ENCODE measurements at regions not wholly inside any gene's neighbourhood (a gene's known extent, or its start where the extent isn't known, plus 50 kb on each side); places are given as distances from the start of the nearest gene placed in this dataset.

DNA sequence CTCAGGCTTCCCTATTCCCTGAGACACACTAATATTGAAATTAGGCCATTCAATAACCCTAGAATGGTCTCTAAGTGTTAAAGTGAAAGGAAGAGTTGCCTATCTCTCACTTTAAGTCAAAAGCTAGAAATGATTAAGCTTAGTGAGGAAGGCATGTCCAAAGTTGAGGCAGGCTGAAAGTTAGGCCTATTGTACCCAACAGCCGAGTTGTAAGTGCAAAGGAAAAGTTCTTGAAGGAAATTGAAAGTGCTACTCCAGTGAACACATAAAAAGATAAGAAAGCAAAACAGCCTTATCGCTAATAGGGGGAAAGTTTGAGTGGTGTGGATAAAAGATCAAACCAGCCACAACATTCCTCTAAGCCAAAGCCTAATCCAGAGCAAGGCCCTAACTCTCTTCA lies 117.9 kb upstream of the SPATA12 start:
- Mint-ChIP-seq H3K36me3 (peaks cover 13% of the 10 kb centered on the region), H3K27me3 (ENCODE audit: low read depth) (peaks cover 2% of the 10 kb centered on the region), H3K9me3 (peaks cover 18% of the 10 kb centered on the region), H3K4me1 (peaks cover 35% of the 10 kb centered on the region), H3K27ac (no peak overlapping the region), H3K4me3 (no peak overlapping the region)
- TF ChIP-seq, protein P1, sequence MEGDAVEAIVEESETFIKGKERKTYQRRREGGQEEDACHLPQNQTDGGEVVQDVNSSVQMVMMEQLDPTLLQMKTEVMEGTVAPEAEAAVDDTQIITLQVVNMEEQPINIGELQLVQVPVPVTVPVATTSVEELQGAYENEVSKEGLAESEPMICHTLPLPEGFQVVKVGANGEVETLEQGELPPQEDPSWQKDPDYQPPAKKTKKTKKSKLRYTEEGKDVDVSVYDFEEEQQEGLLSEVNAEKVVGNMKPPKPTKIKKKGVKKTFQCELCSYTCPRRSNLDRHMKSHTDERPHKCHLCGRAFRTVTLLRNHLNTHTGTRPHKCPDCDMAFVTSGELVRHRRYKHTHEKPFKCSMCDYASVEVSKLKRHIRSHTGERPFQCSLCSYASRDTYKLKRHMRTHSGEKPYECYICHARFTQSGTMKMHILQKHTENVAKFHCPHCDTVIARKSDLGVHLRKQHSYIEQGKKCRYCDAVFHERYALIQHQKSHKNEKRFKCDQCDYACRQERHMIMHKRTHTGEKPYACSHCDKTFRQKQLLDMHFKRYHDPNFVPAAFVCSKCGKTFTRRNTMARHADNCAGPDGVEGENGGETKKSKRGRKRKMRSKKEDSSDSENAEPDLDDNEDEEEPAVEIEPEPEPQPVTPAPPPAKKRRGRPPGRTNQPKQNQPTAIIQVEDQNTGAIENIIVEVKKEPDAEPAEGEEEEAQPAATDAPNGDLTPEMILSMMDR (IDR thresholded peaks at IDR 0.05; ENCODE audit: unreplicated experiment), result no peak
- DNase-seq (ENCODE audit: low spot score in 2 of 2, unreplicated experiment in 2 of 2), result no peak

DNA sequence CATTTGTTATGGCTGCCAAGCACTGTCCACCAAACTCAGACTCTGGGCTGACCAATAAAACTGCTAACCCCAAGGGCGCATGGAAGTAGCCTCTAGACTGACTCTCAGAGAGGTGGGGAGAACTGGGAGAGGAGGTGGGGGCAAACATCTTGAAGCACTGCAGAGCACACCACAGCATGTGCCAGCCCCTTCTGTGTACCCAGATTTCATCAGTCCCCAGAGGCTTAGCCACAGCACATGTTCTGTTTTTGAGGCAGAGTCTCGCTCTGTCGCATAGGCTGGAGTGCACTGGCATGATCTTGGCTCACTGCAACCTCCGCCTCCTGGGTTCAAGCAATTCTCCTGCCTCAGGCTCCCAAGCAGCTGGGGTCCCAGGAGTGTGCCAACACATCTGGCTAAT lies 119.5 kb upstream of the SPATA12 start:
- H3K27ac Mint-ChIP-seq, result no peak overlapping the region
- peaks cover 5% of the 10 kb centered on the region for H3K9me3 Mint-ChIP-seq
- no peak for DNase-seq (ENCODE audit: low spot score in 2 of 2, unreplicated experiment in 2 of 2)
- H3K27me3 Mint-ChIP-seq (ENCODE audit: low read depth), result peaks cover 2% of the 10 kb centered on the region
- TF ChIP-seq, protein P1 (IDR thresholded peaks at IDR 0.05; ENCODE audit: unreplicated experiment), result no peak
- H3K36me3 Mint-ChIP-seq, result peaks cover 7% of the 10 kb centered on the region
- H3K4me3 Mint-ChIP-seq, result no peak overlapping the region
- peaks cover 35% of the 10 kb centered on the region for H3K4me1 Mint-ChIP-seq

DNA sequence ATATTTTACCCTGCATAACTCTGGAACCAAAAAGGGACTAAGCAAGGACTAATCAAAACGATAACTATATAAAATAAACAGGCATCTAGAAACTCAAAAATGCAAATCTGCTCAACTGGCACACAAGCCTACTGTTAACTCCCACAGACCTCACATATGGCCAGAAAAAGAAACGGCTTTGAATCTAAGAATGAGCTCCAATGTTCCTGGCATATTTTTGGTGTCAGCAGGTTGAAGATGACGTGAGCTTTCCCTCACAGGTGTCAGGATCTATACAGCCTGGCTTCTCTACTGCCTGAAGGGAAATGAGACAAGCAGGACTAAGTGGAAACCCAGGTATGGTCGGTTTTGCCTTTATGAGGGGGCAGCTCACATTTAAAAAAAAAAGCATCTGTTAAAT lies 120.1 kb upstream of the SPATA12 start:
- Mint-ChIP-seq H3K4me1 (peaks cover 35% of the 10 kb centered on the region), H3K36me3 (peaks cover 7% of the 10 kb centered on the region), H3K4me3 (no peak overlapping the region), H3K27me3 (ENCODE audit: low read depth) (peaks cover 2% of the 10 kb centered on the region), H3K27ac (peak overlapping the region; percentile 44), H3K9me3 (peaks cover 5% of the 10 kb centered on the region)
- DNase-seq (ENCODE audit: low spot score in 2 of 2, unreplicated experiment in 2 of 2), result no peak
- TF ChIP-seq, protein P1 (IDR thresholded peaks at IDR 0.05; ENCODE audit: unreplicated experiment), result no peak

DNA sequence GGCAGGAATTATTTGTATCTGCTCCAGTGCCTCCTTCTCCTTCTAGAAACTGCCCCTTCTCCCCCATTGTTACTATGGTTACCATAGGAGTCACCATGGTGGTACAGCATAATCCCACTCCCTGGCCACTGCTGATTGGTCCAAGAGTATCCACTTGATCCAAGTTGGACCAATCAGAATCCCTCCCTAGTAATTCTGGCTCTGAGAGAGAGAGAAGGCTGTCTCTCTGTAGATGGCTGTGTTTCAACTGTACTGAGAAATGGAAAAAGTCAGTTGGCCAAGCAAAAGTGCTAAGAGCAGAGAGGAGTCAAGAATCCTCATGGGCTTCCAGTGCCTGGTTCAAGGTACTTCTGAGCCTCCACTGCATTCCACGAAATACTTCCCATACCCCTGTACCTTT lies 120.6 kb upstream of the SPATA12 start:
- TF ChIP-seq, protein P1 (IDR thresholded peaks at IDR 0.05; ENCODE audit: unreplicated experiment), result no peak
- Mint-ChIP-seq H3K9me3 (peaks cover 5% of the 10 kb centered on the region), H3K27me3 (ENCODE audit: low read depth) (peaks cover 2% of the 10 kb centered on the region), H3K4me1 (peaks cover 35% of the 10 kb centered on the region), H3K27ac (peak overlapping the region; percentile 44), H3K36me3 (peaks cover 4% of the 10 kb centered on the region), H3K4me3 (no peak overlapping the region)
- DNase-seq (ENCODE audit: low spot score in 2 of 2, unreplicated experiment in 2 of 2), result no peak

DNA sequence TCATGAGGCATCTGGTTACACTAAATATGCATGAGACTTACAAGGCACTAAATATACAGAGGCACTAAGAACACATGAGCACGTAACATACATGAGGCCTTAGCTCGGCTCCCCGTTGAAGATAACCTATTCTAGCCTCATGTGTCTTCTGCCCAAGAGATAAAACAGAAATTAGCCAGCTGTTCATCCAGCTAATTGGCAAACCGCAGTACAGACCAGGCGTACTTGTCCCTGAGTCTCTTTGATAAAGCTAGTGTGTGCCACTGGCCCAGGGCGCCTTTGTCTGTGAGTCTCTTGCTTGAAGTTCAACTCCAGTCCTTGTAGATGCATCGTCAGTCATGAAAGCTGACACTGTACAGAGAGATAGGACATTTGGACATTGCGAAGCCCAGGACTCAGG lies 121.9 kb upstream of the SPATA12 start:
- DNase-seq (ENCODE audit: low spot score in 2 of 2, unreplicated experiment in 2 of 2), result no peak
- H3K4me3 Mint-ChIP-seq, result no peak overlapping the region
- TF ChIP-seq, protein P1 (IDR thresholded peaks at IDR 0.05; ENCODE audit: unreplicated experiment), result no peak
- H3K4me1 Mint-ChIP-seq, result peaks cover 35% of the 10 kb centered on the region
- peaks cover 3% of the 10 kb centered on the region for H3K36me3 Mint-ChIP-seq
- H3K27me3 Mint-ChIP-seq (ENCODE audit: low read depth), result peaks cover 2% of the 10 kb centered on the region
- H3K27ac Mint-ChIP-seq, result peak overlapping the region; percentile 0
- peaks cover 4% of the 10 kb centered on the region for H3K9me3 Mint-ChIP-seq

DNA sequence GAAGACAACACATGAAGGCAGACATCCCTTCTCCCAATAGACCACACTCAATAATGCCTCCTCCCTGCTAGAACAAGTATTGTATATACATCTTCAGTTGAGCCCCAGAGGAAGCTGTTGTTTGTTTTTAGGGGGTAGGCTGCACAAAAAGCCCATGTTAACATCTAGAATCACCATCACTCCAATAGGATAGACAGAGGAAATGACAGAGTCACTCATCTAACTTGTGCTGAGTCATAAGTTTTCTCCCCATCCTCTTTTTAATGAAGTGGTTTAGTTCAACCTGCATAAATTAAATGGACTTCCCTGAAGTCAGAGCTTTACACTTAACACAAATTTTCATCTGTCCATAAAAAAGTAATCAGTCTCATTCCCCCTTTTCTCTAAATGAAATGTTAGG lies 122.9 kb upstream of the SPATA12 start:
- H3K36me3 Mint-ChIP-seq, result peaks cover 3% of the 10 kb centered on the region
- H3K27me3 Mint-ChIP-seq (ENCODE audit: low read depth), result peaks cover 2% of the 10 kb centered on the region
- no peak overlapping the region for H3K27ac Mint-ChIP-seq
- no peak for DNase-seq (ENCODE audit: low spot score in 2 of 2, unreplicated experiment in 2 of 2)
- no peak overlapping the region for H3K4me3 Mint-ChIP-seq
- H3K4me1 Mint-ChIP-seq, result peaks cover 37% of the 10 kb centered on the region
- TF ChIP-seq, protein P1 (IDR thresholded peaks at IDR 0.05; ENCODE audit: unreplicated experiment), result no peak
- peaks cover 4% of the 10 kb centered on the region for H3K9me3 Mint-ChIP-seq
